HFF-Myc (cell line): ENCODE measurements at regions not wholly inside any gene's neighbourhood (a gene's known extent, or its start where the extent isn't known, plus 50 kb on each side); places are given as distances from the start of the nearest gene placed in this dataset.
"Not testable (repeated sequence)": the region's sequence is repeated elsewhere in the genome, so short reads cannot be mapped to it uniquely, and the experiment has no call there.

Experiments
- DNase-seq: peaks from one replicate; pipeline ENCODE4 v3.0.0-alpha.2; 2011; ENCODE audit warnings: low read depth; ENCODE audit errors: extremely low read depth
- H3K4me3 ChIP-seq: replicated peaks from 2 replicates; pipeline ENCODE4 v1.5.1; 2011; ENCODE audit warnings: low read depth, mild to moderate bottlenecking, control low read depth, low read length
- CTCF ChIP-seq: IDR thresholded peaks from 2 replicates; pipeline ENCODE4 v1.5.1; 2012; ENCODE audit warnings: mild to moderate bottlenecking, low read depth, low read length, control low read depth; ENCODE audit errors: missing control alignments

GRCh38 chr5:89668821-89669220, 740.7 kb downstream of the CETN3 start:
- H3K4me3 ChIP-seq, result no peak overlapping the region

GRCh38 chr5:89662499-89662898, 747.1 kb downstream of the CETN3 start:
- no peak for DNase-seq

More at GRCh38 chr5:89668821-89669220, 740.7 kb downstream of the CETN3 start:
- no peak for TF ChIP-seq CTCF
- DNase-seq, result no peak

GRCh38 chr5:89638871-89639270, 755.9 kb upstream of the MEF2C start:
- no peak overlapping the region for H3K4me3 ChIP-seq
- DNase-seq, result no peak
- TF ChIP-seq CTCF, result no peak

More at GRCh38 chr5:89662499-89662898, 747.1 kb downstream of the CETN3 start:
- no peak overlapping the region for H3K4me3 ChIP-seq
- TF ChIP-seq CTCF, result no peak

GRCh38 chr5:89634176-89634575, 751.2 kb upstream of the MEF2C start:
- not testable (repeated sequence) for H3K4me3 ChIP-seq, DNase-seq

- DNase-seq, H3K4me3 ChIP-seq: not testable (repeated sequence)
These were observed 747.1 kb upstream of the MEF2C start for GRCh38 chr5:89630064-89630463.

GRCh38 chr5:89628876-89629635, 746.1 kb upstream of the MEF2C start:
- TF ChIP-seq CTCF, result no peak
- DNase-seq, result no peak
- no peak overlapping the region for H3K4me3 ChIP-seq

- no peak for DNase-seq
- no peak for TF ChIP-seq CTCF
- H3K4me3 ChIP-seq, result no peak overlapping the region
These were observed 733.0 kb upstream of the MEF2C start for GRCh38 chr5:89615839-89616518.
